ENCODE measurements at regions not wholly inside any gene's neighbourhood (a gene's known extent, or its start where the extent isn't known, plus 50 kb on each side); places are given as distances from the start of the nearest gene placed in this dataset.

- POLR2A ChIA-PET (ENCODE audit: low non-redundant PET): no interaction called here
- no peak for DNase-seq (ENCODE audit: low spot score)
- CTCF ChIA-PET: interaction anchor here (0.7 kb wide), 1 partner anchor 79 kb away, joined by 3 read pairs; no protein-coding TSS in a partner anchor
- TF ChIP-seq CTCF (conservative IDR thresholded peaks at IDR 0.05; ENCODE audit: low read depth): no peak
- no peak overlapping the region for H3K27ac ChIP-seq
Observed at GRCh38 chr5:42974536-42974935, 65.6 kb downstream of the ANXA2R start.

GRCh38 chr5:42970636-42971559 lies 69.2 kb downstream of the ANXA2R start:
- ChIA-PET CTCF (interaction anchor here (0.9 to 1.8 kb wide), 2 partner anchors 9 to 59 kb away, joined by 3 to 4 read pairs; no protein-coding TSS in a partner anchor), POLR2A (ENCODE audit: low non-redundant PET) (no interaction called here)
- no peak for TF ChIP-seq CTCF (conservative IDR thresholded peaks at IDR 0.05; ENCODE audit: low read depth)
- DNase-seq (ENCODE audit: low spot score): no peak
- H3K27ac ChIP-seq: no peak overlapping the region

GRCh38 chr5:42965934-42966333 lies 74.2 kb downstream of the ANXA2R start:
- no peak overlapping the region for H3K27ac ChIP-seq
- no peak for TF ChIP-seq CTCF (conservative IDR thresholded peaks at IDR 0.05; ENCODE audit: low read depth)
- POLR2A ChIA-PET (ENCODE audit: low non-redundant PET): no interaction called here
- no peak for DNase-seq (ENCODE audit: low spot score)
- CTCF ChIA-PET: interaction anchor here (1.2 kb wide), 1 partner anchor 57 kb away, joined by 5 read pairs; no protein-coding TSS in a partner anchor

GRCh38 chr5:42963412-42963811 lies 76.7 kb downstream of the ANXA2R start:
- TF ChIP-seq CTCF (conservative IDR thresholded peaks at IDR 0.05; ENCODE audit: low read depth): no peak
- H3K27ac ChIP-seq: no peak overlapping the region
- DNase-seq (ENCODE audit: low spot score): no peak
- ChIA-PET POLR2A (ENCODE audit: low non-redundant PET) (no interaction called here), CTCF (no interaction called here)

GRCh38 chr5:42962124-42962523 lies 78.0 kb downstream of the ANXA2R start:
- no peak for TF ChIP-seq CTCF (conservative IDR thresholded peaks at IDR 0.05; ENCODE audit: low read depth)
- ChIA-PET POLR2A (ENCODE audit: low non-redundant PET) (no interaction called here), CTCF (interaction anchor here (0.6 to 1.0 kb wide), 2 partner anchors 9 to 427 kb away, joined by 3 read pairs; no protein-coding TSS in a partner anchor)
- DNase-seq (ENCODE audit: low spot score): no peak
- H3K27ac ChIP-seq: no peak overlapping the region

- ChIA-PET CTCF (interaction anchor here (0.6 kb wide), 1 partner anchor 379 kb away, joined by 3 read pairs; no protein-coding TSS in a partner anchor), POLR2A (ENCODE audit: low non-redundant PET) (no interaction called here)
- no peak for DNase-seq (ENCODE audit: low spot score)
- no peak overlapping the region for H3K27ac ChIP-seq
- no peak for TF ChIP-seq CTCF (conservative IDR thresholded peaks at IDR 0.05; ENCODE audit: low read depth)
Observed at GRCh38 chr5:42960506-42960905, 79.6 kb downstream of the ANXA2R start.

Data from RWPE1 (cell line).